K562 (cell line): ENCODE measurements at regions not wholly inside any gene's neighbourhood (a gene's known extent, or its start where the extent isn't known, plus 50 kb on each side); places are given as distances from the start of the nearest gene placed in this dataset.

Experiments
- MCM7 ChIP-seq, 2 experiments: fragments of 450-650 bp; IDR thresholded peaks; 2 replicates each; pipeline ENCODE4 v1.6.1; 2016 to 2018
- MTF1 ChIP-seq: fragments of 250-450 bp; sonication (Bioruptor Pico); IDR thresholded peaks from 2 replicates; pipeline ENCODE4 v1.9.0; 2021; ENCODE audit warnings: moderate library complexity, mild to moderate bottlenecking, inconsistent platforms, borderline replicate concordance
- NFIC ChIP-seq: fragments of 450-650 bp; IDR thresholded peaks from 2 replicates; pipeline ENCODE4 v1.6.1; 2017; ENCODE audit warnings: mild to moderate bottlenecking, inconsistent platforms
- WHSC1 ChIP-seq: IDR thresholded peaks from one replicate; pipeline ENCODE4 v1.6.1; 2012; ENCODE audit warnings: low read length, control low read depth, inconsistent platforms
- ZC3H8 ChIP-seq: fragments of 450-650 bp; IDR thresholded peaks from 2 replicates; pipeline ENCODE4 v1.6.1; 2017
- ZFP36 ChIP-seq: fragments of 150-350 bp; IDR thresholded peaks from 2 replicates; pipeline ENCODE4 v1.6.1; 2018; ENCODE audit warnings: low read length, low read depth; ENCODE audit not compliant: partially characterized antibody
- ZNF347 ChIP-seq: fragments of 450-650 bp; formaldehyde crosslinking; IDR thresholded peaks from 2 replicates; pipeline ENCODE4 v1.4.0; 2020; ENCODE audit warnings: low read depth, mild to moderate bottlenecking, moderate library complexity
- TF ChIP-seq, protein P1 (sequence below): fragments of 450-650 bp; IDR thresholded peaks from 2 replicates; pipeline ENCODE4 v1.6.1; 2016; ENCODE audit warnings: missing biosample characterization, missing genetic modification characterization
- TF ChIP-seq, protein P2 (sequence below): sonication (generic); formaldehyde crosslinking; IDR thresholded peaks from 2 replicates; pipeline ENCODE4 v1.8.1; 2022; ENCODE audit warnings: missing genetic modification reagents
- TF ChIP-seq, protein P3 (sequence below), 2 experiments: fragments of 450-650 bp; conservative IDR thresholded peaks; 2 replicates each; pipeline ENCODE4 v1.6.1; 2017; ENCODE audit warnings: mild to moderate bottlenecking in 2 of 2, moderate library complexity in 2 of 2

DNA sequence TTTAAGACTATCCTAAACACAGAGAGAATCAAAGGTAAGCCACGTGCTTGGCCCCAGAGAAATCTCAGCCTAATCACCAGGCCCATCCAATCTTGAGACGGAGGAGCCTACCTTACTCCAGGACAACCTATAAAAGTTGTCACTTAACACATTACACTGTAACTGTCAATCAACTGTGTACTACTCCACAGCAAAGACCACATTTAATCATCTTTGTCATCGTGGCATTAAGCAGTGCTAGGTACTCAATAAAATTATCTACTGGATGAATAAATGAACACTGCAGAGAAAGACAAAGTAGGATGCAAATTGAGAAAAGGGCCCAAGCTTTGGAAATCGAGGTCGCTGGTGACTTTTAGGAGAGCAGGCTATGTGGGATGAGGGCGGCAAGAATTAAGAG is 466.7 kb downstream of the SHQ1 start (continued):
- TF ChIP-seq, protein P1, sequence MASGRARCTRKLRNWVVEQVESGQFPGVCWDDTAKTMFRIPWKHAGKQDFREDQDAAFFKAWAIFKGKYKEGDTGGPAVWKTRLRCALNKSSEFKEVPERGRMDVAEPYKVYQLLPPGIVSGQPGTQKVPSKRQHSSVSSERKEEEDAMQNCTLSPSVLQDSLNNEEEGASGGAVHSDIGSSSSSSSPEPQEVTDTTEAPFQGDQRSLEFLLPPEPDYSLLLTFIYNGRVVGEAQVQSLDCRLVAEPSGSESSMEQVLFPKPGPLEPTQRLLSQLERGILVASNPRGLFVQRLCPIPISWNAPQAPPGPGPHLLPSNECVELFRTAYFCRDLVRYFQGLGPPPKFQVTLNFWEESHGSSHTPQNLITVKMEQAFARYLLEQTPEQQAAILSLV: no peak
- TF ChIP-seq WHSC1 (no peak), ZFP36 (no peak), NFIC (no peak), ZNF347 (CRISPR knock-in tag) (no peak), ZC3H8 (no peak), MCM7 (IDR thresholded peaks at IDR 0.05) (no peak), MTF1 (no peak)
- TF ChIP-seq, protein P2, sequence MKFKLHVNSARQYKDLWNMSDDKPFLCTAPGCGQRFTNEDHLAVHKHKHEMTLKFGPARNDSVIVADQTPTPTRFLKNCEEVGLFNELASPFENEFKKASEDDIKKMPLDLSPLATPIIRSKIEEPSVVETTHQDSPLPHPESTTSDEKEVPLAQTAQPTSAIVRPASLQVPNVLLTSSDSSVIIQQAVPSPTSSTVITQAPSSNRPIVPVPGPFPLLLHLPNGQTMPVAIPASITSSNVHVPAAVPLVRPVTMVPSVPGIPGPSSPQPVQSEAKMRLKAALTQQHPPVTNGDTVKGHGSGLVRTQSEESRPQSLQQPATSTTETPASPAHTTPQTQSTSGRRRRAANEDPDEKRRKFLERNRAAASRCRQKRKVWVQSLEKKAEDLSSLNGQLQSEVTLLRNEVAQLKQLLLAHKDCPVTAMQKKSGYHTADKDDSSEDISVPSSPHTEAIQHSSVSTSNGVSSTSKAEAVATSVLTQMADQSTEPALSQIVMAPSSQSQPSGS (CRISPR knock-in tag): no peak
- TF ChIP-seq, protein P3, sequence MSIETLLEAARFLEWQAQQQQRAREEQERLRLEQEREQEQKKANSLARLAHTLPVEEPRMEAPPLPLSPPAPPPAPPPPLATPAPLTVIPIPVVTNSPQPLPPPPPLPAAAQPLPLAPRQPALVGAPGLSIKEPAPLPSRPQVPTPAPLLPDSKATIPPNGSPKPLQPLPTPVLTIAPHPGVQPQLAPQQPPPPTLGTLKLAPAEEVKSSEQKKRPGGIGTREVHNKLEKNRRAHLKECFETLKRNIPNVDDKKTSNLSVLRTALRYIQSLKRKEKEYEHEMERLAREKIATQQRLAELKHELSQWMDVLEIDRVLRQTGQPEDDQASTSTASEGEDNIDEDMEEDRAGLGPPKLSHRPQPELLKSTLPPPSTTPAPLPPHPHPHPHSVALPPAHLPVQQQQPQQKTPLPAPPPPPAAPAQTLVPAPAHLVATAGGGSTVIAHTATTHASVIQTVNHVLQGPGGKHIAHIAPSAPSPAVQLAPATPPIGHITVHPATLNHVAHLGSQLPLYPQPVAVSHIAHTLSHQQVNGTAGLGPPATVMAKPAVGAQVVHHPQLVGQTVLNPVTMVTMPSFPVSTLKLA (conservative IDR thresholded peaks at IDR 0.05): no peak
